Body of pancreas (tissue), 4 donors: ENCODE measurements at regions not wholly inside any gene's neighbourhood (a gene's known extent, or its start where the extent isn't known, plus 50 kb on each side); places are given as distances from the start of the nearest gene placed in this dataset.

Experiments
- ATAC-seq: fragments of 150-250 bp; one replicate; pipeline ENCODE4 v1.9.1; 2016
- DNase-seq, 4 donors: peaks; one replicate each; pipeline ENCODE4 v3.0.0-alpha.2; 2019
- H3K27ac ChIP-seq, 4 donors: fragments of 200-600 bp; sonication (generic); 1 replicate in 3 of 4; 2 replicates in 1 of 4; pipeline versions ENCODE4 v1.5.1 to v1.6.1; 2016 to 2019; ENCODE audit warnings: mild to moderate bottlenecking in 1 of 4, mixed read lengths in 1 of 4, moderate library complexity in 1 of 4
- H3K27me3 ChIP-seq, 2 donors: fragments of 200-600 bp; sonication (generic); one replicate each; pipeline ENCODE4 v1.6.0; 2016; ENCODE audit warnings: mild to moderate bottlenecking in 1 of 2
- H3K36me3 ChIP-seq, 2 donors: fragments of 200-600 bp; sonication (generic); replicated peaks in 1 of 2; 2 replicates each; pipeline ENCODE4 v1.5.1; 2016; ENCODE audit warnings: low read depth in 2 of 2; ENCODE audit not compliant: insufficient read depth in 1 of 2
- H3K4me1 ChIP-seq: fragments of 200-600 bp; sonication (generic); one replicate; pipeline ENCODE4 v1.6.0; 2016
- H3K4me3 ChIP-seq, 2 donors: fragments of 200-600 bp; sonication (generic); 1 replicate in 1 of 2; 2 replicates in 1 of 2; pipeline ENCODE4 v1.5.1; 2016 to 2019
- H3K9me3 ChIP-seq, 3 donors: fragments of 200-600 bp; sonication (generic); 1 replicate in 2 of 3; 2 replicates in 1 of 3; pipeline ENCODE4 v1.5.1; 2016
- POLR2A ChIP-seq, 3 donors: fragments of 450-650 bp; IDR thresholded peaks; one replicate each; pipeline ENCODE4 v1.6.1; 2016; ENCODE audit warnings: antibody characterized with exemption in 3 of 3, mild to moderate bottlenecking in 2 of 3
- WGBS, 2 donors: methylation state at CpG; one replicate each; pipeline ENCODE4 v1.1.5; 2017; 5-methylcytosine and 5-hydroxymethylcytosine counted together
- intact Hi-C: fragments of 100-400 bp; cut with DNase I; formaldehyde crosslinking; loops from one replicate; pipeline ENCODE4 v1.15.1; 2023
- TF ChIP-seq, protein P1 (sequence below), 7 experiments: fragments of 450-650 bp in 4 of 7; fragments of 200-600 bp in 3 of 7; sonication (generic) in 3 of 7; IDR thresholded peaks; one replicate each; pipeline ENCODE4 v1.5.1; 2016 to 2019; ENCODE audit warnings: antibody characterized with exemption in 7 of 7

DNA sequence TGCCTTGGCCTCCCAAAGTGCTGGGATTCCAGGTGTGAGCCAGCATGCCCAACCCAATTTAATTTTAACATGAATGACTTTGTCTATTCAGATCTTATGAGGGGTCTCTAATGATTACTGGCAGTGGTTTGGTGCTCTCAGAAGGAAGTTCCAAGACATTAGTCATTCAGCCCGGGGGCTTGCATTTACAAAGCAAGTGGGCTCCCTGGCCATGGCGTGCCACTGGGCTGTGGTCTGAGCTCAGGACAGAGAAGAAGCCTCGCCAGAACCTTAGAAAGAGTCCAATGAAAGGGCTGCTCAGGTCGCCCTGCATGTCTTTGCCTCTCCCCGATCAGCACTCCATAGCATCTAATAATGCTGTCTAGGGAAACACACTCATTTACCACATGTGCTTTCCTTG lies 182.6 kb upstream of the CHAC2 start:
- Histone ChIP-seq H3K4me3 (no peak overlapping the region), H3K27ac (no peak overlapping the region), H3K27me3 (no peaks in the 10 kb centered on the region), H3K36me3 (no peaks in the 10 kb centered on the region), H3K4me1 (no peaks in the 10 kb centered on the region), H3K9me3 (no peaks in the 10 kb centered on the region)
- intact Hi-C loops: no loop called here
- DNase-seq (no peak), ATAC-seq (no peak)
- WGBS, 2 donors: 86 to 91% methylated on average over 5 of the region's 5 CpGs
- TF ChIP-seq, protein P1, sequence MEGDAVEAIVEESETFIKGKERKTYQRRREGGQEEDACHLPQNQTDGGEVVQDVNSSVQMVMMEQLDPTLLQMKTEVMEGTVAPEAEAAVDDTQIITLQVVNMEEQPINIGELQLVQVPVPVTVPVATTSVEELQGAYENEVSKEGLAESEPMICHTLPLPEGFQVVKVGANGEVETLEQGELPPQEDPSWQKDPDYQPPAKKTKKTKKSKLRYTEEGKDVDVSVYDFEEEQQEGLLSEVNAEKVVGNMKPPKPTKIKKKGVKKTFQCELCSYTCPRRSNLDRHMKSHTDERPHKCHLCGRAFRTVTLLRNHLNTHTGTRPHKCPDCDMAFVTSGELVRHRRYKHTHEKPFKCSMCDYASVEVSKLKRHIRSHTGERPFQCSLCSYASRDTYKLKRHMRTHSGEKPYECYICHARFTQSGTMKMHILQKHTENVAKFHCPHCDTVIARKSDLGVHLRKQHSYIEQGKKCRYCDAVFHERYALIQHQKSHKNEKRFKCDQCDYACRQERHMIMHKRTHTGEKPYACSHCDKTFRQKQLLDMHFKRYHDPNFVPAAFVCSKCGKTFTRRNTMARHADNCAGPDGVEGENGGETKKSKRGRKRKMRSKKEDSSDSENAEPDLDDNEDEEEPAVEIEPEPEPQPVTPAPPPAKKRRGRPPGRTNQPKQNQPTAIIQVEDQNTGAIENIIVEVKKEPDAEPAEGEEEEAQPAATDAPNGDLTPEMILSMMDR (IDR thresholded peaks at IDR 0.05): no peak
- no peak for TF ChIP-seq POLR2A (IDR thresholded peaks at IDR 0.05)

DNA sequence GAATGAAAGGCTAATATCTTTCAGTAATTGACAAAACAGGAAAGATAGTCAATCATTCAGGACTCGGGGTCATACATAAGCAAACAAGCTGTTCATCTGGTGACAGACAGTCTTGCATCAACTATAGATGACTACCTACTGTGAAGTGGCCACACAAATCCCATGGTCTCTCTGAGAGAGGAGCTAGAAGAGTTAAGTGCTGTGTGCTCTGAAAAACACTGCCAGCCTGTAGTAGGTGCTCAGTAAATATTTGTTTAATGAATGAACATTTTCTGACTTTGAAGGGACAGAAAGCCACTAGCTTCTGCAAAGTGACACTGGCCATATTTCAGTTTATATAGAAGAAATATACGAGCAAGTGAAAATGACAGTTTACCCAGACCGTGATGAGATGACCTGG lies 184.0 kb upstream of the CHAC2 start:
- peak in 1 of 4 donors; percentile 6 for DNase-seq
- TF ChIP-seq, protein P1 (IDR thresholded peaks at IDR 0.05): no peak
- TF ChIP-seq POLR2A (IDR thresholded peaks at IDR 0.05): no peak
- H3K4me3 ChIP-seq: no peak overlapping the region
- ATAC-seq: no peak
- no peaks in the 10 kb centered on the region for H3K9me3 ChIP-seq
- H3K27ac ChIP-seq: no peak overlapping the region
- intact Hi-C loops: no loop called here
- WGBS, 2 donors: 63 to 72% methylated on average over 3 of the region's 3 CpGs
- no peaks in the 10 kb centered on the region for H3K4me1 ChIP-seq
- H3K36me3 ChIP-seq: no peaks in the 10 kb centered on the region
- H3K27me3 ChIP-seq: no peaks in the 10 kb centered on the region

DNA sequence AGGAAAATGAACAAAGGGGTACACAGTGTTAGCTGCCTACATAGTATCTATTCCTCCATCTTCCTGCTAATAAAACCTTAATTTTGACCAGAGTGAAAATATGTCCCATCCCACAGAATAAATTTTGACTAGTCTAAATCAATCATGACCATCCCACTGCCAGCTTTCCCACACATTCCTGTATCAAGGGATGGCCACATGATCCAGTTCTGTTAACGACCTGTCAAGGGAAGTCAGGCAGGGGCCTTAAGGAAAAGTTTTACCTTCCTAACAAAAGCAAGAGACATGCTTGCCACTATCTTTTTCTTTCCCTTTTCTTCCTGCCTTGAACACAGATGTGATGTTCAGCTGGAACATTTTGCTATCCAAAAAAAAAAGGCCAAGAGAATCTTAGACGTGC lies 185.0 kb upstream of the CHAC2 start:
- intact Hi-C loops: no loop called here
- ATAC-seq: no peak
- no peak overlapping the region for H3K27ac ChIP-seq
- no peaks in the 10 kb centered on the region for H3K36me3 ChIP-seq
- DNase-seq: no peak
- no peaks in the 10 kb centered on the region for H3K4me1 ChIP-seq
- no peak overlapping the region for H3K4me3 ChIP-seq
- WGBS, 2 donors: 62 to 75% methylated on average over 2 of the region's 2 CpGs
- no peaks in the 10 kb centered on the region for H3K27me3 ChIP-seq
- TF ChIP-seq POLR2A (IDR thresholded peaks at IDR 0.05): no peak
- TF ChIP-seq, protein P1 (IDR thresholded peaks at IDR 0.05): no peak
- no peaks in the 10 kb centered on the region for H3K9me3 ChIP-seq

DNA sequence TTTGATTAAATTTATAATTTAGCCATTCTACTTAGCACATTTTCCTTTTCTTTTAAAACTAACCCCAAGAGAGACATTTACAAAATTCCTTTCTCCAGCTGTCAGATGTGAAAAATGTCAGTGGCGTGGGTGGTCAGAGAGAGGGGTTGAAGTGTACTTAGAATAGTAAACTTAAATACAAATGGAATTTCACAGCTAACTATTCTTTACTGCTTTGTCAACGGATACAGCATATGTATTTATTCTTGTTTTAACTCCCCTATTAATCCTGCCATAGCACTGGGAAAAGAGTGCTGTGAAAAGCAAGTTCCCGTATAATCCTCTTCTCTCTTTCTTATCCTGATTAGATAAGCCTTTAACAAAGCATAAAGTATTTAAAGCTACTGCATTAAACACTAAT lies 191.4 kb upstream of the CHAC2 start:
- WGBS, 2 donors: 55 to 56% methylated on average over 3 of the region's 3 CpGs
- intact Hi-C loops: no loop called here
- H3K4me3 ChIP-seq: no peak overlapping the region

DNA sequence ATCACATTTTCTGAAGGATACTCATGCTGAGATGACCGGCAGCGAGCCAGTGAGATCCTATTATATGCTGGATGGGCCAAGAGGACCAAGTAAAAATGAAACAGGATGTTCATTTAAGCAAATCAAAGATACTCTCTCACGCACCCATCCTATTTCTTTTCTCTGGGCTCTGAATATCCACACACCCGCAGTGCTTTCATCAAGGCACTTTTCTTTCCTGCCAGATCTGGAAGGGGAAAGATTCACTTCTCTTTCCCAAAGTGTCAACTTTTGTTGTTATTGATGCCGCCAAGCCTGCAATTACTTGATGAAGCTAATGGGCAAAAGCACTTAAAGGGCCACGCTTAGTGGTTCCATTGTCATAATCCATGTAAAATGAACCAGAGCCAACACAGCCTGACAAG lies 191.9 kb upstream of the CHAC2 start:
- H3K36me3 ChIP-seq: no peaks in the 10 kb centered on the region
- intact Hi-C loops: no loop called here
- H3K4me1 ChIP-seq: peaks cover 4% of the 10 kb centered on the region
- H3K27ac ChIP-seq: no peak overlapping the region
- 82 to 86% methylated on average over 6 of the region's 6 CpGs for WGBS, 2 donors
- H3K9me3 ChIP-seq: no peaks in the 10 kb centered on the region
- no peak for ATAC-seq
- no peak for DNase-seq
- TF ChIP-seq POLR2A (IDR thresholded peaks at IDR 0.05): no peak
- TF ChIP-seq, protein P1 (IDR thresholded peaks at IDR 0.05): no peak
- no peaks in the 10 kb centered on the region for H3K27me3 ChIP-seq
- no peak overlapping the region for H3K4me3 ChIP-seq

More for the DNA sequence above, 191.4 kb upstream of the CHAC2 start:
- H3K36me3 ChIP-seq: no peaks in the 10 kb centered on the region
- no peaks in the 10 kb centered on the region for H3K4me1 ChIP-seq
- TF ChIP-seq, protein P1 (IDR thresholded peaks at IDR 0.05): no peak
- TF ChIP-seq POLR2A (IDR thresholded peaks at IDR 0.05): no peak
- no peaks in the 10 kb centered on the region for H3K9me3 ChIP-seq
- no peak overlapping the region for H3K27ac ChIP-seq
- no peaks in the 10 kb centered on the region for H3K27me3 ChIP-seq
- DNase-seq: no peak
- no peak for ATAC-seq
